GM18502 (cell line): ENCODE measurements at regions not wholly inside any gene's neighbourhood (a gene's known extent, or its start where the extent isn't known, plus 50 kb on each side); places are given as distances from the start of the nearest gene placed in this dataset.
"Not testable (repeated sequence)": the region's sequence is repeated elsewhere in the genome, so short reads cannot be mapped to it uniquely, and the experiment has no call there.

Experiments
- ATAC-seq: cut with Tn5 transposase; IDR thresholded peaks from one replicate; pipeline ENCODE4 v1.9.1; 2021; ENCODE audit warnings: mild to moderate bottlenecking; ENCODE audit not compliant: unreplicated experiment, poor library complexity

GRCh38 chr12:116360579-116361413 is 83.3 kb upstream of the MED13L start:
- ATAC-seq = no peak

DNA sequence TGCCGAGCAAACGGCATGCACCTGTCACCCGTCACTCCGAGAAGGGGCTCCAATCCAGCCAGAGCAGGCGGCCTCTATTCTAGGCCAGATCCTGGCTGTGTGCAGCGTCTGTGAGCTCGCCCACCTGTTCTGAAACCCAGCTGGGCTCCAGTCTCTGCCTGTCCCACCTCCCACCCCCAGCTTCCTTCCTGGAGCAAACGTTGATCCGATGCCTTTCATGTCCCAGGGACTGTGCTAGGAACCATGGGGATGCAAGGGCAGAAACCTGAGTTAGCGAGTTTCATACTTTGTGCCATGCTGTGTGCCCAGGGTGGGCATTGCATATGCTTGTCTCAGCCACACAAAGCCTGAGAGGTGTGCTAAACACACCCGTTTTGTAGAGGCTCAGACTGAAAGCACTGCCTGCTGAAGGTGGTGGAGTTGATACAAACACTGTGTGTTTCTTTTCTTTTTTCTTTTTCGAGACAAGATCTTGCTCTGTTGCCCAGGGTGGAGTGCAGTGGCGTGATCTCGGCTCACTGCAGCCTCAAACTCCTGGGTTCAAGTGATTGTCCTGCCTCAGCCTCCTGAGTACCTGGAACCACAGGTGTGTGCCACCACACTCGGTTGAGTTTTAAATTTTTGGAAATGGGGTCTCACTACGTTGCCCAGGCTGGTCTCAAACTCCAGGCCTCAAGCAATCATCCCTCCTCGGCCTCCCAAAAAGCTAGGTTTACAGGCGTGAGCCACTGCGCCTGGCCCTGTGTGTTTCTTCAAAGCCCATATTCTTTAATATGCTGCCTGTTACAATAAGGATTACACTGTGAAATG is 84.1 kb upstream of the MED13L start:
- no peak for ATAC-seq

DNA sequence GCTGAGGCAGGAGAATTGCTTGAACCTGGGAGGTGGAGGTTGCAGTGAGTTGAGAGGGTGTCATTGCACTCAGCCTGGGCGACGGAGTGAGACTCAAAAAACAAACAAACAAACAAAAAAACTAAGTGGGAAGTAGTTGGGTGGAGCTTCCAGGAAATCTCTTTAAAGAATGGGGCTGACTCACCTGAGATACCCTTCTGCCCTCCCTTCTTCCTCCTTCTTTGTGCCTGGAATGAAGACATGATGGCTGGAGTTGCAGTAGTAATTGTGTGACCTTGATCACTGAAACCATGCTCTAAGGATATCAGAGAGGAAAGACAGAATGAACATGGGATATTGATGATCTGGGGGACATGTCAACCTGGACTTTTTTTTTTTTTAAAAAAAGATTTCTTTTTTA is 87.6 kb upstream of the MED13L start:
- no peak for ATAC-seq

GRCh38 chr12:116365606-116366455 is 88.3 kb upstream of the MED13L start:
- ATAC-seq = no peak

GRCh38 chr12:116366456-116366776 is 88.9 kb upstream of the MED13L start:
- ATAC-seq = no peak

DNA sequence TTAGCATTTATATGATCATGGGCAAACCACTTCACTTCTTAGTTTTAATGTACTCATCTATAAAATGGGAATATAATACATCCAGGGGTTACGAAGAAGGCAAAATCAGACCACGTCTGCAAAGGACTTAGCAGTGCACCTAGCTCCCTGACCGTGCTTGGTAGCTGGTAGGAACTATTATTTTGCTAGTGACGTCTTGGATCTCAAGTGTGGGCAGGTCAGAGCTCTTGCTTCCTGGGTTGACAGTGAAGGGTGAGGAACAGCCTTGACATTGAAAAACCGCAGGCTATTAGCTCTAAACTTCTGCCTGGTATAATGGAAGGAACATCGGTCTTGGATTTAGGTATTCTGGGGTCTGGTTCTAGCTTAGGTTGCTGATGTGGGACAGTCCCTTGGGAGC is 89.3 kb upstream of the MED13L start:
- ATAC-seq = no peak

DNA sequence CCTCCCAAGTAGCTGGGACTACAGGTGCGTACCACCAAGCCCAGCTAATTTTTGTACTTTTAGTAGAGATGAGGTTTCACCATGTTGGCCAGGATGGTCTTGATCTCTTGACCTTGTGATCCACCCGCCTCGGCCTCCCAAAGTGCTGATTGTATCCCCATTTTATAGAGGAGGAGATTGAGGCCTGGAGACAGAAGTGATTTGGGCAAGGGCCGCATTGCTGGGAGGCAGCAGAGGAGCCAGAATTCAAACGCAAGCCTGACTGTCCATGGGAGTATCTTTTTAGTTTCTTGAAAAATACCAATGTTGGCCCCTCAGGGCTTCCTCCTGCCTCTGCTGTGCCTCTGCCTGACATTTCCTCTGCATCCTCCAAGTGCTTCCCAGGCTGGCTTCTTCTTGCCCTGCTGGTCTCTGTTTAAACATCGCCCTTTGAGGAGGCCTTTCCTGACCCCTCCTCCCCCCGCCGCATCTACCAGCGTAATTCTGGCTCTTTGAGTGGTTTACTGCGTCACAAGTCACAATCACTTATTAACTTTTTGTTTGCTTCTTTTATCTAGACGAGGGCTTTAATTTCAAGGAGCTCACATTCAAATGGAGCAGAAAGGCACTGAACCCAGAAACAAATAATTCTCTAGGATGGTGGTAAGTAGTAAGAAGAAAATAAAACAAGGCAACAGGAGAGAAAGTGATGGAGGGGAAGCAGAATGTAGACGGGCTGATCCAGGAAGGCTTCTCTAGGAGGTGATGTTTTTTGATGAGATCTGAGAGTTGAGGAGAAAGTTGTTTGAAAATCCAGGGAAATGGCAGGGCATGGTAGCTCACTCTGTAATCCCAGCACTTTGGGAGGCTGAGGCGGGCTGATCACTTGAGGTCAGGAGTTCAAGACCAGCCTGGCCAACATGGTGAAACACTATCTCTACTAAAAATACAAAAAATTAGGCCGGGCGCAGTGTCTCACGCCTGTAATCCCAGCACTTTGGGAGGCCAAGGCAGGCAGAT is 91.0 kb upstream of the MED13L start:
- no peak for ATAC-seq

GRCh38 chr12:116370004-116370404 is 92.5 kb upstream of the MED13L start:
- ATAC-seq = no peak

DNA sequence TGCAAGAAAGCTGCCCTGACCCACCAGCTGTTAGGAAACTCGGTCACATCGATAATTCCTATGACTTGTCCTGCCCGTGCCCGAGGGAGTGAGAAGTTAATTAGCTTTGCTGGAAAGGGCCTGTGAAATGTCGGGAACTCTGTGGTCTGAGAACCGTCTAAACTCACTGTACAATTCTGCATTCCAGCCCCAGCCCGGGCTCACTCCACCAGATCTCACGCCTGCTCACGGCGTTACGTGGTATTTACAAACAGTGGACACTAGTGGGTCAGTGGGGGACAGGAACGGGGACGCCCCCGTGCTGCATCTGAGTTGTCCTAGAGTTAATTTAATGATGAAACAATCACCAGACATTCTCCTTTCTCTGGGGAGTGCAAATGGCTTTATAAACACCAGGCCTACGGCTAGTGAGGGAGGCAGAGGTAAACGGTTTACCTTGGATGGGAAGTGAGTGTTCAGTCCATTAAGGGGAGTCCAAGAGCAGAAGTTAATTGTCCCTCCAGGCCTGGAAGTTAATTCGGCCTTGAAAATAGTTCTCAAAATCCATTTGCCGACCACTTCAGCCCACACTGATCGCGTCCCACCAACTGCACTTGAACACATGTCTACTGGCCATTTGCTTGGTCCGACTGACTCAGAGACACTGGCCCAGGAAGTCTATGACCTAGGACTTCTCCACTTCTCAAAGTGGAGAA is 93.5 kb upstream of the MED13L start:
- no peak for ATAC-seq

DNA sequence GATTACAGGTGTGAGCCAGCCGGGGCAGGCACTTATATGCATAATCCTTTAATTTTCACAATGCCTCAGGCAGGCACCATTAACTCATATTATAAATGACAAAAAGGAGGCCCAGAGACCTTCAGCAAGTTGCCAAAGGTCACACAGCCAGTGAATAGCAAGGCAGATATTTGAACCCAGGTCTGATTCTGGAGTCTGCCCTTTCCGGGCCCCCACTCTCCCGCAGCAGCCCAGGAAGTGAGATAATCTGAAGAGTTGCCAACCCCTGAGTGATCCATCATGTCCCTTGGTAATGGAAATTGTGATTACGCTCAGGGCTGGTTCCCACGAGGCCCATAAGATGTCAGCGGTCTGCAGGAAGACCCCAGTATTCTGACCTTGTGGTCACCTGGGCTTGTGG is 95.3 kb upstream of the MED13L start:
- no peak for ATAC-seq

- no peak for ATAC-seq
Measured at GRCh38 chr12:116373572-116374206, 96.2 kb upstream of the MED13L start.

DNA sequence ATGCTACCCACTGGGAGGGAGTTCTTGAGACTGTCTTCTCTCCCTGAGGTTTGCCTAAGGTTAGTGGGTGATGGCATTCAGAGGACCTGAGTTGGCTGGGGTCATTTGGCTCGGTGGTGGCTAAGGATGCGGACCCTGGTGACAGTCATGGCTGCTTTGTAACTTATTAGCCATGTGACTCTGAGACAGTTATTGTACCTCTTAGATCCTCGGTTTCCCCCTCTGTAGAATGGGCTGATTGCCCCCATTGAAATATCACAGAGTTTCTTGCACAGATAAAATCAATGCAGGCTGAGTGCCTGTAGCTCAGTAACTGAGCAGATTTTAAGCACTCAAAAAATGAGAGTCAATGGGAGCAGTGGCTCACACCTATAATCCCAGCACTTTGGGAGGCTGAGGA is 96.7 kb upstream of the MED13L start:
- ATAC-seq = no peak

DNA sequence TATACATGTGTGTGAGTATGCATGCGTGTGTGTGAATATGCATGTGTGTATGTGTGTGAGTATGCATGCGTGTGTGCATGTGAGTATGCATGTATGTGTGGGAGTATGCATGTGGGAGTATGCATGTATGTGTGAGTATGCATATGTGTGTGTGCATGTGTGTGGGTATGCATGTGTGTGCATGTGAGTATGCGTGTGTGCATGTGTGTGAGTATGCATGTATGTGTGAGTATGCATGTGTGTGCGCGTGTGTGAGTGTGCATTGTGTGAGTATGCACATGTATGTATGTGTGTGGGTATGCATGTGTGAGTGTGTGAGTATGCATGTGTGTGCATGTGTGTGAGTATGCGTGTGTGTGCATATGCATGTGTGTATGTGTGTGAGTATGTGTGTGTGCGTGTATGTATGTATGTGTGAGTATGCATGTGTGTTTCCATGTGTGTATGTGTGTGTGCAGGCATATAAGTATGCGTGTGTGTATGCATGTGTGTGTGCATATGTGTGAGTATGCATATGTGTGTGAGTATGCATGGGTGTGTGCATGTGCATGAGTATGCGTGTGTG is 97.9 kb upstream of the MED13L start:
- ATAC-seq = no peak

GRCh38 chr12:116376354-116377193 is 99.1 kb upstream of the MED13L start:
- ATAC-seq = no peak

DNA sequence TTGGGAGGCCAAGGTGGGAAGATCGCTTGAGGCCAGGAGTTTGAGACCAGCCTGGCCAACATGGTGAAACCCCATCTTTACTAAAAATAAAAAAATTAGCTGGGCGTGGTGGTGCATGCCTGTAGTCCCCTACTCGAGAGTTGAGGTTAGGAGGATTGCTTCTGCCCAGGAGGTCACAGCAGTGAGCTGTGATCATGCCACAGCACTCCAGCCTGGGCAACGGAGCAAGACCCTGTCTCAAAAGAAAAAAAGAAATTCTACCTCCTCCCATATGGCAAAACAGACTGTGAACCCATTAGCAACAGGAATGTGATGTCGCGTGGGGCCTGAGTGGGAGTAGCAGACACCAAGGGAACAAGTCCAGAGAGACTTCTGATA is 99.7 kb upstream of the MED13L start:
- not testable (repeated sequence) for ATAC-seq

DNA sequence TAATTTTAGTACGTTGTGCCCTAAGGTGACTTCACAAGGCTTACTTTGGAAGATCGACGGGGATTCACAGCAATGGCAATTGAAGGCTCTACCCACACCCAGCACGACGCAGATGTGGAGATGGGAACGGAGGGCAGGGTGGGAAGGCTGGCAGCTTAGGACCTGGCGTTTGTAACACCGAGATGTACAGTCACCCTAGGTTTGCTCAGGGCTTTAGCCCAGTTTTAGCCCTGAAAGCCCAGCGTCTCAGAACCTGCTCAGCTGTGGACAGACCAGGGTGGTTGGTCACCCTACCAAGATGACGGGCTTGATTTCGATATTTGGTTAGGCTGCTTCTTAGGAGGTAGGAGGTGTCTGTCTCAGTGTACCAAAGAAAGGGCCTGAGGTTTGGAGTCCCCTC is 100.5 kb upstream of the MED13L start:
- no peak for ATAC-seq

- ATAC-seq = no peak
Measured at GRCh38 chr12:116380108-116380507, 102.6 kb upstream of the MED13L start.
